ENCODE measurements at regions not wholly inside any gene's neighbourhood (a gene's known extent, or its start where the extent isn't known, plus 50 kb on each side); places are given as distances from the start of the nearest gene placed in this dataset.

DNA sequence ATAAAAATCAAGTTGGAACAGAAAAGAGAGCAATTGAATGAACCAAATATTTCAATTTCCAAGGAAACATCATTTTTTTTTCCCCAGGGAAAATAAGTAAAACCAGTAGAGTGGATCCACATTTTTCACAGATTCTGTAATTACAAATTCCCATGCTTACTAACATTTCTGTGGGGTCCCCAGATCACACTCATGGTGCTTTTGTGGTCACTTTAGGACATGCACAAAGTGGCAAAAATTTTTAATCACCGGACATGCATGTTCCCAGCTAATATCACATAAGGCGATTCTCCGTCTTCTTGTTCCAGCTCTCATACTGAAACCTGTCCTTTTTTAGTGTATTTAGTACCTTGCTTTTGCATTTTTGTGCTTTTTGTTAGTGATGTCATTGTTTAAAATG lies 748.2 kb upstream of the SLITRK1 start:
- TF ChIP-seq, protein P1, sequence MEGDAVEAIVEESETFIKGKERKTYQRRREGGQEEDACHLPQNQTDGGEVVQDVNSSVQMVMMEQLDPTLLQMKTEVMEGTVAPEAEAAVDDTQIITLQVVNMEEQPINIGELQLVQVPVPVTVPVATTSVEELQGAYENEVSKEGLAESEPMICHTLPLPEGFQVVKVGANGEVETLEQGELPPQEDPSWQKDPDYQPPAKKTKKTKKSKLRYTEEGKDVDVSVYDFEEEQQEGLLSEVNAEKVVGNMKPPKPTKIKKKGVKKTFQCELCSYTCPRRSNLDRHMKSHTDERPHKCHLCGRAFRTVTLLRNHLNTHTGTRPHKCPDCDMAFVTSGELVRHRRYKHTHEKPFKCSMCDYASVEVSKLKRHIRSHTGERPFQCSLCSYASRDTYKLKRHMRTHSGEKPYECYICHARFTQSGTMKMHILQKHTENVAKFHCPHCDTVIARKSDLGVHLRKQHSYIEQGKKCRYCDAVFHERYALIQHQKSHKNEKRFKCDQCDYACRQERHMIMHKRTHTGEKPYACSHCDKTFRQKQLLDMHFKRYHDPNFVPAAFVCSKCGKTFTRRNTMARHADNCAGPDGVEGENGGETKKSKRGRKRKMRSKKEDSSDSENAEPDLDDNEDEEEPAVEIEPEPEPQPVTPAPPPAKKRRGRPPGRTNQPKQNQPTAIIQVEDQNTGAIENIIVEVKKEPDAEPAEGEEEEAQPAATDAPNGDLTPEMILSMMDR (conservative IDR thresholded peaks at IDR 0.05) = no peak
- TF ChIP-seq EZH2 (IDR thresholded peaks at IDR 0.05; ENCODE audit: low read depth) = no peak

Measured in PC-9 (cell line).